ENCODE measurements at regions not wholly inside any gene's neighbourhood (a gene's known extent, or its start where the extent isn't known, plus 50 kb on each side); places are given as distances from the start of the nearest gene placed in this dataset.

DNA sequence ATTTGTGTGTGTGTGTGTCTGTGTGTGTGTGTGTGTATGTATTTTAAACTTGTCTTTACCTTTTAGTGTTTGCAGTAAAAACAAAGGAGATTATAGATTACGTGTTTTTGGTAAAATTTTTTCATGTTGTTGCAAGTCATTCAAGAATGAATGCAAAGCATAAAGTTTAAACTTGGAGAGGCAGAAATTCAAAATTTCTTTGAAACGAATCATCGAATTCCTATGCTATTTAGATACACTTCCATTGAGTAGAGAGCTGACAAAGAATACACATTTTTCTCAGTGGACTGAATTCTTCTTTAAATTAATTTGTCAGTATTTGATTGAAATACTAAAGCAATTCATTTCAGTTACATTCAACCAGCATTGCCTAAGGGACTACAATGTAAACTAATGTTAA, 66.0 kb upstream of the HDAC9 start:
- CTCF ChIA-PET: no interaction called here
- no peak overlapping the region for H2AFZ ChIP-seq (ENCODE audit: low read depth, low read length, poor library complexity, severe bottlenecking)
- peaks cover 0 to 5% of the 10 kb centered on the region in 2 experiments; a peak in 1 of 4 replicates for H3K4me1 ChIP-seq (ENCODE audit: control insufficient read depth in 1 of 2, insufficient read depth in 2 of 2, low read length in 2 of 2)
- H3K9me2 ChIP-seq (ENCODE audit: insufficient read depth): no peaks in the 10 kb centered on the region
- ATAC-seq (no peak), DNase-seq (ENCODE audit: low read depth, low spot score) (no peak)
- no peaks in the 10 kb centered on the region for H4K20me1 ChIP-seq (ENCODE audit: insufficient read depth)
- RAD21 ChIA-PET (ENCODE audit: low non-redundant PET in 1 of 2, low total read pairs in 2 of 2, uncharacterized antibody in 2 of 2, unreplicated experiment in 2 of 2): no interaction called here
- no peak overlapping the region for H3K27ac ChIP-seq (ENCODE audit: low read depth, low read length)
- H3K9ac ChIP-seq (ENCODE audit: low read length): no peak overlapping the region
- H3K36me3 ChIP-seq (ENCODE audit: control insufficient read depth in 1 of 2, insufficient read depth in 2 of 2, low read length in 2 of 2): no peaks in the 10 kb centered on the region
- intact Hi-C loops (cut with micrococcal nuclease): no loop called here
- H3K4me2 ChIP-seq (ENCODE audit: low read length): 0 out of 2 replicates have a peak overlapping the region, but pooled peaks have one; percentile 15
- POLR2A ChIA-PET: no interaction called here
- no peaks in the 10 kb centered on the region for H3K79me2 ChIP-seq (ENCODE audit: insufficient read depth, low read length)
- TF ChIP-seq TCF7L2 (IDR thresholded peaks at IDR 0.05; ENCODE audit: borderline replicate concordance, extremely low read depth, insufficient read depth, insufficient read length): no peak
- TF ChIP-seq EGR1 (IDR thresholded peaks at IDR 0.05; ENCODE audit: low read depth): no peak
- no peak for TF ChIP-seq CBX3 (IDR thresholded peaks at IDR 0.05; ENCODE audit: low read depth)
- no peak for TF ChIP-seq EZH2phosphoT487 (IDR thresholded peaks at IDR 0.05; ENCODE audit: borderline replicate concordance)
- TF ChIP-seq, protein P1, sequence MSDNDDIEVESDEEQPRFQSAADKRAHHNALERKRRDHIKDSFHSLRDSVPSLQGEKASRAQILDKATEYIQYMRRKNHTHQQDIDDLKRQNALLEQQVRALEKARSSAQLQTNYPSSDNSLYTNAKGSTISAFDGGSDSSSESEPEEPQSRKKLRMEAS (IDR thresholded peaks at IDR 0.05): no peak
- BruUV-seq (replicated peaks): no TSS peak
- no peaks in the 10 kb centered on the region for H3K9me3 ChIP-seq (ENCODE audit: control insufficient read depth in 1 of 2, insufficient read depth in 1 of 2, low read depth in 1 of 2, low read length in 2 of 2)
- H3K4me3 ChIP-seq (replicated peaks in 1 of 2; ENCODE audit: low read depth in 1 of 2, low read length in 2 of 2): no peak overlapping the region
- H3K27me3 ChIP-seq (ENCODE audit: insufficient read depth, low read length): no peaks in the 10 kb centered on the region

DNA sequence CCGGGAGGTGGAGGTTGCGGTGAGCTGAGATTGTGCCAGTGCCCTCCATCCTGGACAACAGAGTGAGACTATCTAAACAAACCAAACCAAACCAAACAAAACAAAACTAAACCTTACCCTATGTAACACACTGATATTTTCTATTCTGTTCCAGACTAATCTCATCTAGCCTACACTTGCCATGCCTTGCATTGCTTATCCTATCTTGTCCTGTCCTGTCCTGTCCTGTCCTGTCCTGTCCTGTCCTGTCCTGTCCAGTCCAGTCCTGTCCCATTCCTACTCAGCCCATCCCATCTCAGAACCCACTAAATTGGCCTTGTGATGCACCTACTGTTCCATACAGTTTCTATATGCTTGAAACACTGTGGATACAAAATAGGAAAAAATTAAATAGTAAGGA, 64.7 kb upstream of the HDAC9 start:
- POLR2A ChIA-PET: no interaction called here
- intact Hi-C loops (cut with micrococcal nuclease): no loop called here
- no peak overlapping the region for H3K27ac ChIP-seq (ENCODE audit: low read depth, low read length)
- DNase-seq (ENCODE audit: low read depth, low spot score) (no peak), ATAC-seq (no peak)
- no peaks in the 10 kb centered on the region for H3K36me3 ChIP-seq (ENCODE audit: control insufficient read depth in 1 of 2, insufficient read depth in 2 of 2, low read length in 2 of 2)
- BruUV-seq (replicated peaks): no TSS peak
- no peak overlapping the region for H3K4me3 ChIP-seq (replicated peaks in 1 of 2; ENCODE audit: low read depth in 1 of 2, low read length in 2 of 2)
- no peaks in the 10 kb centered on the region for H3K9me2 ChIP-seq (ENCODE audit: insufficient read depth)
- no peak overlapping the region for H2AFZ ChIP-seq (ENCODE audit: low read depth, low read length, poor library complexity, severe bottlenecking)
- H3K9me3 ChIP-seq (ENCODE audit: control insufficient read depth in 1 of 2, insufficient read depth in 1 of 2, low read depth in 1 of 2, low read length in 2 of 2): no peaks in the 10 kb centered on the region
- no peak overlapping the region for H3K4me2 ChIP-seq (ENCODE audit: low read length)
- CTCF ChIA-PET: no interaction called here
- H3K9ac ChIP-seq (ENCODE audit: low read length): no peak overlapping the region
- no peak for TF ChIP-seq CEBPB (IDR thresholded peaks at IDR 0.05; ENCODE audit: low read depth)
- TF ChIP-seq TCF7L2 (IDR thresholded peaks at IDR 0.05; ENCODE audit: borderline replicate concordance, extremely low read depth, insufficient read depth, insufficient read length): no peak
- no peak for TF ChIP-seq EGR1 (IDR thresholded peaks at IDR 0.05; ENCODE audit: low read depth)
- RAD21 ChIA-PET (ENCODE audit: low non-redundant PET in 1 of 2, low total read pairs in 2 of 2, uncharacterized antibody in 2 of 2, unreplicated experiment in 2 of 2): no interaction called here
- H4K20me1 ChIP-seq (ENCODE audit: insufficient read depth): no peaks in the 10 kb centered on the region
- peaks cover 0 to 5% of the 10 kb centered on the region in 2 experiments; a peak in 1 of 4 replicates for H3K4me1 ChIP-seq (ENCODE audit: control insufficient read depth in 1 of 2, insufficient read depth in 2 of 2, low read length in 2 of 2)
- no peaks in the 10 kb centered on the region for H3K27me3 ChIP-seq (ENCODE audit: insufficient read depth, low read length)
- H3K79me2 ChIP-seq (ENCODE audit: insufficient read depth, low read length): no peaks in the 10 kb centered on the region
